ENCODE measurements at regions not wholly inside any gene's neighbourhood (a gene's known extent, or its start where the extent isn't known, plus 50 kb on each side); places are given as distances from the start of the nearest gene placed in this dataset.
"Not testable (repeated sequence)": the region's sequence is repeated elsewhere in the genome, so short reads cannot be mapped to it uniquely, and the experiment has no call there.

DNA sequence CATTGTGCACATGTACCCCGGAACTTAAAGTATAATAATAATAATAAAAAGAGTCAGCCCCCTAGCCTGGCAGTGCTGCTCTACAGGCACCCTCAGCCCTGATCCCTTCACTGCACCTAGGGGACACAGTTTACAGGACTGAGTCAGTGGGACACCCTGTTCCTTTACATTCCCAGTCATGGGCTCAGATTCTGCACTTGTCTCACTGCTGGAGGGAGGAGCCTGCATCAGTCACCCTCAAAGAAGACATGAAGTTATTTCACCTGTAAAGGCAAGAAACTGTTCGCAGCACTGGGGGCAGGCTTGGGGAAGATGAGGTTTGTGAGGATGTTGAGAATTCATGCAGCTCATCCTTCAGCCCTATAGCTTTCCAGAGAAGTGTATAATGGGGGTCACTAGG lies 50.7 kb upstream of the VPREB1 start:
- DNase-seq (ENCODE audit: low read depth, low spot score), result no peak

DNA sequence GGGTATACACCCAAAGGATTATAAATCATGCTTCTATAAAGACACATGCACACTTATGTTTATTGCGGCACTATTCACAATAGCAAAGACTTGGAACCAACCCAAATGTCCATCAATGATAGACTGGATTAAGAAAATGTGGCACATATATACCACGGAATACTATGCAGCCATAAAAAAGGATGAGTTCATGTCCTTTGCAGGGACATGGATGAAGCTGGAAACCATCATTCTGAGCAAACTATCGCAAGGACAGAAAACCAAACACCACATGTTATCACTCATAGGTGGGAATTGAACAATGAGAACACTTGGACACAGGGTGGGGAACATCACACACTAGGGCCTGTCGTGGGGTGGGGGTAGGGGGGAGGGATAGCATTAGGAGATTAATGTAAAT lies 51.1 kb upstream of the VPREB1 start:
- DNase-seq (ENCODE audit: low read depth, low spot score), result not testable (repeated sequence)

DNA sequence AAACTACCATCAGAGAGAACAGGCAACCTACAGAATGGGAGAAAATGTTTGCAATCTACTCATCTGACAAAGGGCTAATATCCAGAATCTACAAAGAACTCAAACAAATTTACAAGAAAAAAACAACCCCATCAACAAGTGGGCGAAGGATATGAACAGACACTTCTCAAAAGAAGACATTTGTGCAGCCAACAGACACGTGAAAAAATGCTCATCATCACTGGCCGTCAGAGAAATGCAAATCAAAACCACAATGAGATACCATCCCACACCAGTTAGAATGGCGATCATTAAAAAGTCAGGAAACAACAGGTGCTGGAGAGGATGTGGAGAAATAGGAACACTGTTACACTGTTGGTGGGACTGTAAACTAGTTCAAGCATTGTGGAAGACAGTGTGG lies 51.6 kb upstream of the VPREB1 start:
- DNase-seq (ENCODE audit: low read depth, low spot score), result not testable (repeated sequence)

DNA sequence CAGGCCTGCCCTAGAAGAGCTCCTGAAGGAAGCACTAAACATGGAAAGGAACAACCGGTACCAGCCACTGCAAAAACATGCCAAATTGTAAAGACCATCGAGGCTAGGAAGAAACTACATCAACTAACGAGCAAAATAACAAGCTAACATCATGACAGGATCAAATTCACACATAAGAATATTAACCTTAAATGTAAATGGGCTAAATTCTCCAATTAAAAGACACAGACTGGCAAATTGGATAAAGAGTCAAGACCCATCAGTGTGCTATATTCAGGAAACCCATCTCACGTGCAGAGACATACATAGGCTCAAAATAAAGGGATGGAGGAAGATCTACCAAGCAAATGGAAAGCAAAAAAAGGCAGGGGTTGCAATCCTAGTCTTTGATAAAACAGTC lies 54.8 kb upstream of the VPREB1 start:
- not testable (repeated sequence) for DNase-seq (ENCODE audit: low read depth, low spot score)

DNA sequence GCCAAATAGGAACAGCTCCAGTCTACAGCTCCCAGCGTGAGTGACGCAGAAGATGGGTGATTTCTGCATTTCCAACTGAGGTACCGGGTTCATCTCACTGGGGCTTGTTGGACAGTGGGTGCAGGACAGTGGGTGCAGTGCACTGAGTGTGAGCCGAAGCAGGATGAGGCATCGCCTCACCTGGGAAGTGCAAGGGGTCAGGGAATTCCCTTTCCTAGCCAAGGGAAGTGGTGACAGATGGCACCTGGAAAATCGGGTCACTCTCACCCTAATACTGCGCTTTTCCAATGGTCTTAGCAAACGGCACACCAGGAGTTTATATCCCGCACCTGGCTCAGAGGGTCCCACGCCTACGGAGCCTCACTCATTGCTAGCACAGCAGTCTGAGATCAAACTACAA lies 56.7 kb upstream of the VPREB1 start:
- DNase-seq (ENCODE audit: low read depth, low spot score), result not testable (repeated sequence)

DNA sequence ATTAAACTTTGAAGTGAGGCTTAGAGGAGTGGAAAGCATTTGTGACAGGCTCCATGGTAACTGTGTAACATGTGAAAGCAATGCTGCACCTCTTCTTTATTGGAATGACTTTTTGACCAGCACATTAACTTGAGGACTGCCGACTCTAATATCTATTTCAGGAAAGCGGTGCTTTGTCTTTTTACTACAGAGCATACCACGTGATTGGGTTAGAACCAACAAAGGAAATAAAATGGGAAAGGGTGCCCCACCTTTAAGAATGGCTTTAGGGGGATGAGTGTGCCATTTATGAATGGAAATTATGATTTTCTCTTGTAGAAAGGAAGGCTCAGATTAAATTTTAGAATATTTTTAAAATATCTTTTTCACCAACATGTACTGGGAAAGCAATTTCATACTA lies 57.3 kb upstream of the VPREB1 start:
- DNase-seq (ENCODE audit: low read depth, low spot score), result no peak

DNA sequence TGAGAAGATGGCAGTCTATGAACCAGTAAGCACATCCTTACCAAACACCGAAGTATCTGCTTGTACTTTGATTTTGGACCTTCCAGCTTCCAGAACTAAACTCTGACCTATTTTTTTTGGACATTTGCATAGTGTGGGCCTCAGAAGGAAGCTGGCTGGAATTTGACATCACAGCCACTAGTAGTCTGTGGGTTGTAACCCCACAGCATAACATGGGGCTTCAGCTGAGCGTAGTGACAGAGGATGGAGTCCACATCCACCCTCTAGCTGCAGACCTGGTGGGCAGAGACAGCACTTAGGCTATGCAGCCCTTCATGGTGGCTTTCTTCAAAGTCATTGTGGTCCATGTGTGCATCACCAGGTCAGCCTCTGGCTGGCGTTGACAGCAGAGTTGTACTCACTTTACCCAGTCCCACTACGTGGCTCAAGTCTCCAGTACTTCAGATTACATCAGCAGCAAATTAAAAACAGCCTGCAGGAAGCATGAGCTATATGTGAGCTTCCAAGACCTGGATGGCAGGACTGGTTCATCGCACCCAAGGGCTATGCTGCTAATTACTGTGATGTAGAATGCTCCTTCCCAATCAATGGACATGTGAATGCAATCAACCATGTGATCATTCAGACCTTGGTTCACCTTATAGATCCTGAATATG lies 58.6 kb upstream of the VPREB1 start:
- no peak for DNase-seq (ENCODE audit: low read depth, low spot score)

DNA sequence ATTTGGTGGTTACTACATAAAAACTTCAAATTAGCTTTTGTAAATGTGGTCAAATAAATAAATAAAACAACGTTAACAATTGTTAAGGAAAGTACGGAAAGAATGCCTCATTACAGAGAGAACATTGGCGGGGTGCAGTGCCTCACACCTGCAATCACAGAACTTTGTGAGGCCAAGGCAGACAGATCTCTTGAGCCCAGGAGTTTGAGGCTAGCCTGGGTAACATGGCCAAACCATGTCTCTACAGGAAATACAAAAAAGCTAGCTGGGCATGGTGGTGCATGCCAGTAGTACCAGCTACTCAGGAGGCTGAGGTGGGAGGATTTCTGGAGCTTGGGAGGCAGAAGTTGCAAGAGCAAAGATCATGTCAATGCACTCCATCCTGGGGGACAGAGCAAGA lies 59.4 kb upstream of the VPREB1 start:
- no peak for DNase-seq (ENCODE audit: low read depth, low spot score)

DNA sequence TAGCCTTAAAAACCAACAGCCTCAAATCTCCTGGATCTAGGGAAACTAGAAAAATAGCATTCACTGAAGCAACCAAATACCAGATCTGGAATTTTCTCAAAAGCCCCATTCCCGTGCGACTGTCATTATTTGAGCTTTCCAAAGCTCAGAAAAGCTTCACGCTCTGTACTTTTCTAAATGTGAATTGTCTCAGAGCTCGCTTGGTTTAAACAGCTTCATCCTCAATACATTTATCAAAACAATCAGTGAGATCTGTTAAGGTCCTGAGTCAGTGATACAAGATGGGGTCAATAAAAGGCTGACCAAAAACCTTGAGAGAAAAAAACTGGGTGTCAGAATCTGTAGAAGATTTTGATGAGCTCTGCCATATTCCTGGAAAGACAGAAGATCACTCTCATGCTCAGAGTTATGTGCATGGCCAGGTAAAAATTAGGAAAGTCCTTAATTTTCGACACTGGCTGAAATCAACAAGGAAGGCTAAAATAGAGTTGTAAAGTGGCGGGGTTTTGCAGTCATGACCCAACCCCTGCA lies 60.2 kb upstream of the VPREB1 start:
- no peak for DNase-seq (ENCODE audit: low read depth, low spot score)

DNA sequence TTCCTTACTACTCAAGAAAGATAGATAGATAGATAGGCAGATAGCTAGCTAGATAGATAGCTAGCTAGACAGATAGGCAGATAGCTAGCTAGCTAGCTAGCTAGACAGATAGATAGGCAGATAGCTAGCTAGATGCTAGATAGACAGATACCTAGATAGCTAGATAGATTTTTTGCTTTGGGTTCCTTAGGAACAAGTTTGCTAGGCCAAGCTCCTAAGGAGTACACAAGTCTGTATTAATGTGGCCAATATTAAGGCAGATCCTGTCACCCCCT lies 61.7 kb upstream of the VPREB1 start:
- no peak for DNase-seq (ENCODE audit: low read depth, low spot score)

DNA sequence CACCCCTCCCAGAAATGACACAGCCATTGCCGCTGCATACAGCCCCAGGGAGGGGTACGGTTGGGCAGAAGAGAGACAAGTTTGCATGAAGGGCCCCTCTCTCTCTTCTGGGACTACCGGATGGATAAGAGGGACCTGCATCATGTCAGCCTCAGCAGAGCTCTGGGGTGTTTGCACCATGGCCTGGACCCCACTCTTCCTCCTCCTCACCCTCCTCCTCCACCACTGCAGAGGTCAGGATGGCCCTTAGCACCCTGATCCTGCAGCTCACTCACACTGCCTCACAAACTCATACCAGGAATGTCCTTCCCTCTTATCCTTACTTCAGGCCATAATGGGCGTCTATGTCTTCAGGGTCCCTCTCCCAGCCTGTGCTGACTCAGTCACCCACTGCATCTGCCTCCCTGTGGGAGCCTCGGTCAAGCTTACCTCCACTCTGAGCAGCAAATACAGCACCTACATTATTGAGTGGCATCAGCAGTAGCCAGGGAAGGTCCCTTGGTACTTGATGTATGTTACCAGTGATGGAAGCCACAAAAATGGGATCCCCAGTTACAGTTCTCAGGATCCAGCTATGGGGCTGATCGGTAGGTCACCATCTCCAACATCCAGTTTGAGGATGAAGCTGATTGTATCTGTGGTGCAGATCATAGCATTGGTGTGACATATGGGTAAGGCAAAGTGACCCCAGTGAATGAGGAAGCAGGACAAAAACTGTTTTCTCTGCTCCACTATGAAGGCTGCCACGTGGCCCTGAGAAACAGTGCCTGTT lies 62.2 kb upstream of the VPREB1 start:
- DNase-seq (ENCODE audit: low read depth, low spot score), result no peak

DNA sequence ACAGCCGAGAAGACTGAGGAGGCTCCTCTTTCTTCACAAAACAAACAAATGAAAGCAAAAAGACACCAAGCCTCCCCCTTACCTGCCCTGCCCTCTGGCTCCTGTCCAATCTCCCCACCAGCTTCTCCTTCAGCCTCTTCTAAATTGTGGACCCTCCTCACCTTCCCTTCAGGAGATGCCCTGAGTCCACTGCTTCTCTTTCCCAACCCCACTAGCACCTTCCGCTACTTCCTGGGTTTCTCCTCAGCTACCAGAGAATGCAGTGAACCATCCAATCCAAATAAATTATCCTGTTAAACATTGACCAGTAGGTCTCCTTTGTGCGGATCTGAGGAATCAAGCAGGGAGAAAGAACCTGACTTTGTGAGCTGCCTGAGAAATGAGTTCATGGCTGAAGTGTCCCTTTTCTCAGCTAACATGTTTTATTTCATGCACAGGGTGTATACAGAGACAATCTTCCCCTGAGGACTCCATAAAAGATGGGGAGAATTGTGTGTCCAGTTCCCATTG lies 63.2 kb upstream of the VPREB1 start:
- no peak for DNase-seq (ENCODE audit: low read depth, low spot score)

DNA sequence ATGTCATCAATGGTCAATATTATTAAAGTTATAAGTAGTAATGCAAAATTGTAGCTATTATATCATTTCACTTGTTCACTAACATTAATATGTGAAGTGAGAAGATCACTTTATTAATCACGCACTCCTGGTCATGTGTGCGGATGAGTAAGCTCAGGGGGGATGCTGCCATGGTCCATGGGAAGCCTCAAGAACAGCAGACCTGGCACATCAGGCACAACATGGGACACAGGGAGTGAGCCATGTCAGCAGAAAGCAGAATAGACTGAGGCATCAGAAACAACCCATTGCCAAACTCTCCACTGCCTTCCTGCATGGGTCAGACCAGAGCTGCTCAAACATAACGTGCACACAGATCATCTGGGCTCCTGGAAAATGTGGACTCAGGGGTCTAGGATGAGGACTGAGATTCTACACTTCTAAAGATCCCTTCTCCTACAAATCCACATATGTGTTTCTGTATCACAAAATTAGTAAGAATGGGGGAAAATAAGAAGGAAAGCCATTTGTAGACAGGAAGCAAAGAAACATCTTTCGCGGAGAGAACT lies 63.8 kb upstream of the VPREB1 start:
- no peak for DNase-seq (ENCODE audit: low read depth, low spot score)

DNA sequence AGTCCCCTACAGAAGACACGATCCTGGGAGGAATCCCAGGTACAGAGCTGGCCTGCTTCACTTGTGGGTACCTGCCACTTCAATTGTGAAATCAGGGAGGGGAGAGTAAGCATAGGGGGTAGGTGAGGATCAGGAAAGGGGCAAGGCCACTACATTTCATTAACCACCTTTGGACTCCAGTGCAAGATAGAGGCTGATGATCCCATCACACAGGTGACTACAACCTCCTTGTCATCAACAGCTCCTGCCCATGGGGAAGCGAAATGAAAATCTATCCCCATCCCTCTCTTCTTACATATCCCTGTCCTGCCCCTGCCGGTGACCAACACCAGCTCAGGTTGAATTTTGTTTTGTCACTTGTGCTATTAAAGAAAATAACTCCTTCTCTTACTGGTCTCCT lies 64.7 kb upstream of the VPREB1 start:
- DNase-seq (ENCODE audit: low read depth, low spot score), result no peak

DNA sequence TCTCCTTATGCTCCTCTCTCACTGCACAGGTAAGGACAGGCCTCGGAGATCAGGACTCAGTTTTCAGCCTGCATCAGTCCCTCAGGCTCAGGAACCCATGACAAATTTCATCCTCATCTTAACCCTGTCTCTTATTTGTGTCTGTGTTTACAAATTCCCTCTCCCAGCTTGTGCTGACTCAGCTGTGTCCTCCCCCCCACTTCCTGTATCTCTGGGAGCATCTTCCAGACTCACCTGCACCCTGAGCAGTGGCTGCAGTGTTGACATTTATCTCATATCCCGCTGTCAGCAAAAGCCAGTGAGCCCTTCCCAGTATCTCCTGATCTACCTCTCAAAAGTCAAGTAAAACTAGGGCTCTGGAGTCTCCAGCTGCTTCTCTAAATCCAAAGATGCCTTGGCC lies 65.6 kb upstream of the VPREB1 start:
- no peak for DNase-seq (ENCODE audit: low read depth, low spot score)

DNA sequence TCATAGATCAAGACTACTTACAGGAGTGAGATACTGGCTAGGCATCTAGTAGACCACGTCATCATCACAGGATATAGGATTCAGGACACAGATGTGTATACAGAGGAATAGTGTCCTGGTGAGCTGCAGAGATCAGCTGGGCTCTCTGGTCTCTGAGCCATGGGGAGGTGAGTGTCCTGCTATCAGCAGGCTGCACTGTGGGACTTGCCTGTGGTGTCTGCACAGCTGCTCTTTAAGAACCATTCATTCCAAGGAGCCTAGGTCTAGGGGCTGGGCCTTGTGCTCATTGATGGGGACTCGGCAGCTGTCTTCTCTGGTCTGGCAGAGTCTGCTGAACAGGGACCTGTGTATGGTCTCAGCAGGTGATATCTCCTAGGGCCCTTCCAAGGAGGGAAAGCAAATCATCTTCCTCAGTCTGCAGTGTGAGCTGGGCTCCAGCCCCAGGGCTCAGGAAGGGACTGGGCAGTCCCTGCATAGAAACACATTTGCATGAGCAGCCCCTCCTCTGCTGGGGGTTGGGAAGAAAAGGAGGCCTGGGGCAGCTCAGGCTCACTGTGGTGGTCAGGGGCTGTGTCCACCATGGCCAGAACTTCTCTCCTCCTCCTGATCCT lies 66.1 kb upstream of the VPREB1 start:
- no peak for DNase-seq (ENCODE audit: low read depth, low spot score)

DNA sequence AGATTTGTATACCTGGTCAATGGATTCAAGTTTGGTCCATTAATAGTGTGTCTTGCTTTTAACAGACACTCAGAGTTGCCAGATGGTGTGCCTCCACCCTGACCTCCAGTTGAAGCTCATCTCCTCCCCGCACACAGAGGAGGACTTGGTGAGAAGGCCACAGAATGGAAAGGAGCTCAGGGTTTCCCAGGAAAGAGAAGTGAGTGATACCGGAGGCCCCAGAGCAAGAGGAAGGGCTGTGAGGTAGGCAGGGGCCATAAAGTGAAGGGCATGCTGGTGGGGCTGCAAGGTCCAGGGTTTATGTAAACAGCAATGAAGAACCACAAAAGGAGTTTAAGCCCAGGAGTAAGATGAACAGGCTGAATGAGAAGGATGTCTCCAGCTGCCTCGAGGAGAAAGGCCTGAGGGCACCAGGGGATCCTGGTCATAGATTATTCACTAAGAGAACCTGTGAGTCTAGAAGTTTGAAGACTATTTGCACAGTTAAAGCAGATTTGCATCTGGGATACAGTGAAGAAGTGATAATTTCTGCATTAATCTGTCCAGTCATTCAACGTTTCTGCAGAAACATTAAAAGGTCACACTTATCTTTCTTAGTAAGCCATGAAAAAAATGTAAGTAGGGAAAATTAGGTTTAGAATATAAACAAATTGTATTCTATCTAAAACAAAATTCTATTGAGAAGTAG lies 67.5 kb upstream of the VPREB1 start:
- DNase-seq (ENCODE audit: low read depth, low spot score), result no peak

DNA sequence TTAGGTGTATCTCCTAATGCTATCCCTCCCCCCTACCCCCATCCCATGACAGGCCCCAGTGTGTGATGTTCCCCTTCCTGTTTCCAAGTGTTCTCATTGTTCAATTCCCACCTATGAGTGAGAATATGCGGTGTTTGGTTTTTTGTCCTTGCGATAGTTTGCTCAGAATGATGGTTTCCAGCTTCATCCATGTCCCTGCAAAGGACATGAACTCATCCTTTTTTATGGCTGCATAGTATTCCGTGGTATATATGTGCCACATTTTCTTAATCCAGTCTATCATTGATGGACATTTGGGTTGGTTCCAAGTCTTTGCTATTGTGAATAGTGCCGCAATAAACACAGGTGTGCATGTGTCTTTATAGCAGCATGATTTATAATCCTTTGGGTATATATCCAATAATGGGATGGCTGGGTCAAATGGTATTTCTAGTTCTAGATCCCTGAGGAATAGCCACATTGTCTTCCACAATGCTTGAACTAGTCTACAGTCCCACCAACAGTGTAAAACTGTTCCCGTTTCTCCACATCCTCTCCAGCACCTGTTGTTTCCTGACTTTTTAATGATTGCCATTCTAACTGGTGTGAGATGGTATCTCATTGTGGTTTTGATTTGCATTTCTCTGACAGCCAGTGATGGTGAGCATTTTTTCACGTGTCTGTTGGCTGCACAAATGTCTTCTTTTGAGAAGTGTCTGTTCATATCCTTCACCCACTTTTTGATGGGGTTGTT lies 71.5 kb upstream of the VPREB1 start:
- DNase-seq (ENCODE audit: low read depth, low spot score), result not testable (repeated sequence)

DNA sequence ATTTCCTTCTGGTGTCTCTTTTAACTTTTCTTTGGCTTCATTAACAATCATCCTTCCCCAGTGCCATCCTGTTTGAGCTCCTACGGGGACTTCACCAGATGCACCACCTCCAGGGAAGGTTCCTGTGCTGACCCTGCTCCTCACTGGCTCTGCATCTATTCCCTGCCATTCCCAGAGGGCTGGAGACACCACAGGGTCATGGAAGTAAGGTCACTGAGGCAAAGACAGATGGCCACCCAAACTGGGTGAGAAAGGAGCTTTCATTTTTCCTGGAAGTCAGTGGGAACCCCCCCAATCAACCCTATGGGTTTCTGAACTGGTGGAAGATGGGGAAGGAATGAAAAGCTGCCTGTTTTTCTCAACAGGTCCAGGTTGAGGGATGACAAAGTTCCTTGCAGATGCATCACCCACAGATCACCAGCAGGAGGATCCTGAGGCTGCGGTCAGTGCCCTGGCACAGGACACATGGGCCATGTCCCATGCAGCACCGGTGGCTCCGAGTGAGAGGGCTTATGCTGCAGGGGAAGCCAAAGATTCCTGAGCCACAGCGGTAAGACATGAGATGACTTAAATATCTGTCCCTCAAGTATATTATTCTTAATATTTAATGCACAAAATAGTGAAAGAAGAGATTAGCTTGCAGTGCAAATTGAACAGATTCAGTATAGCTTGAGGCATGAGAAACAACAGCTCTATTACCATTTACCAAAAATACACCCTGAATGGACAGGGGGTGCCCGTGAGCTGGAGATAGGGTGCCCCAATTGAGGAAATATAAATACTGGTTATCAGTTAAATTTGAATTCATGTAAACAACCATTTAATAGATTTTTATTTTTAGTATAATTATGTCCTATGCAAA lies 73.0 kb upstream of the VPREB1 start:
- no peak for DNase-seq (ENCODE audit: low read depth, low spot score)

DNA sequence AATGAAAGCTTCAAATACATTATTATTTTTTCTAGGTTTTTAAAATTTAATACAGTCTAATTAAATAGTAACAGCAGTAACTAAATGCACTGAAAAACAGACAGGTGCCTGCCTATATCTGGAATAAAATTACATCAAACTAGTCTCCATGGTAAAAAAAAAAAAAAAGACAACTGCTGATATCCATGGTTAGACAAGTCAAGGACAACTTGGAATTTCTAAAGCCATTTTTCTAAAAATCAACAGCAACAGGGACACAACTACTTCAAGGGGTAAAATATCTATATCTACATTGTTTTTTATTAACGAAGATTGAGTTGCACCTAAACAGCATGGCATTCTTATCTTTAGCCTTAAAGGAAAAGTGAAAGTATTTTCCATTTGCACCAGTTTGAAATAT lies 74.7 kb upstream of the VPREB1 start:
- no peak for DNase-seq (ENCODE audit: low read depth, low spot score)
